Activated CD8-positive, alpha-beta memory T cell treated with anti-CD3 and anti-CD28 coated beads, Interleukin-2, amount 50 U/mL, for 1 hour (primary cell): ENCODE measurements at regions not wholly inside any gene's neighbourhood (a gene's known extent, or its start where the extent isn't known, plus 50 kb on each side); places are given as distances from the start of the nearest gene placed in this dataset.

Source experiments
- DNase-seq: peaks from one replicate; pipeline ENCODE4 v3.0.0-alpha.2; 2020; ENCODE audit errors: extremely low read depth

DNA sequence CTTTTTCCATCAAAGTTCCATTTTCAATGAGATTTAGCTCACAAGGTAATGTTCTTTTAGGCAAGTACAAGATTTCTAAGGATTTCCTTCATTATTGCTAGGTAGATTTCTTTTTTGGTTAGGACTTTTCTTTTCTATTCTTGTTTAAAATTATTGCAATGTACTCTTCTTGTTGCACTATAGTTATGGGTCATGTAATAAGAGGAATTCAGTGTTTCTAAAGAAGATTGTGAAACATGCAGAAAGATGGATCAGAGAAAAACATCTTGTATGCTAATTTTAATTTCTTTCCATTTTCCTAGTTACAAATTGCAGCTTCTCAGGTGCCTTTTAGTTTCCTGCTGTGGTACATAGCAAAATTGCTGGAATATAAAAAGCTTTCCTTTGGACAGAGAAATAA lies 56.1 kb downstream of the BTG1 start:
- DNase-seq = no peak

GRCh38 chr12:92088805-92089204 lies 56.8 kb downstream of the BTG1 start:
- no peak for DNase-seq

DNA sequence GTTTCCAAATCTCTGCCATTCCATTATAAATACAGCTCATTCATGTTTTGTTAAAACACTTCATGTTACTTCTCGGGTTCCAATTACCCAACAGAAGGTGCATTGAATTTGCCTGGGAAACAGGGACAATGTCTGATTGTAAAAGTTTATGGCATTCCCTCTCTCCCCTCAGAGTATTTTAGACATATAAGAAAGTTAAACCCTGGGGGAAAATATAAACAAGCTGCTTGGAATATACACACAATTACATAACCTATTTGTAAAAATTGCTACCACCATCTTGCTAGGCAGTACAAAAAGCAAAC lies 60.0 kb downstream of the BTG1 start:
- DNase-seq = no peak

DNA sequence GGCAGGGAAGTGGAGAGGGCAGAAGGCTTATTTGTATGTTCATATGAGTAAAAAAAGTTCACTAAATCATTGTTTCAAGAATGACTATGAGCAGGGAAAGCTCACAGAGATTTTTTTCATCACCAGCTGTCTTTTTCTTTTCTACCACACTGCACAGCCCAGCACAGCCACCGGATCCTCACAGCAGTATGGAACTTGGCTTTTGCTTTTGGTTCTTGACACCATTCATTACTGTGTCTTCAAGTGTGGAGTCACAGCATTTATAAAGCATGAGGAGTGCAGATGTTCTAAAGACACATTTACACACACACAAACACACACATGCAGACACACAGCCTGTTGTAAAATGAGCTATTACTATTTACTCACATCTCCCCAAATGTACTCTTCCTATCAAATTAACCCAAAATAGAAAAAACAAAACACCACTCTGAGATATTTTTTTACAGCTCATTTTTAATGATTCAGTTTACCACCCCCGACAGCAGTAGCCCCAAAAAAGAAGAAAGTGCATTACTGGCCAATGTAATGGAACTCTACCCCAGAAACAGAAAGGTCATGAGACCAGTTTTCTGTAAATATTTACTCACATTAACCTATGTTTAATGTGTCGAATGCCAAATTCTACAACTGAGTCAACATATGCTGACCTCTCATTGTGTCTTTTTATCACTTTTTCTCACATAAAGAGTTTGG lies 60.5 kb downstream of the BTG1 start:
- no peak for DNase-seq

GRCh38 chr12:92080911-92081285 lies 64.7 kb downstream of the BTG1 start:
- DNase-seq = no peak

DNA sequence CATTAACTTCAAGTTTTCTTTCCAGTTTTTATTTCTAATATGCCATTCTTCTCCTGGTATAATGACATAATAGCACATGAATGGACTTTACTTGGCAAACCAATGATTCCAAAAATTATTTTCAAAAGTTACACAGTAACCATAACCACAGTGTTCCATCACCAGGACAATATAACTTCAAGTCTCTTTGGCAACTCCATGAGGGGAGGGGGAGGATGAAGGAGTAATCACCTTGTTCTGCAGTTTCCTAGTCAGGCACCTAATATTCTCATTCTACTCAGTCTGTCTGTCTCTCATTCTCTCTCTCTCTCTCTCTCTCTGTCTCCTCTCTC lies 66.6 kb downstream of the BTG1 start:
- DNase-seq = no peak

DNA sequence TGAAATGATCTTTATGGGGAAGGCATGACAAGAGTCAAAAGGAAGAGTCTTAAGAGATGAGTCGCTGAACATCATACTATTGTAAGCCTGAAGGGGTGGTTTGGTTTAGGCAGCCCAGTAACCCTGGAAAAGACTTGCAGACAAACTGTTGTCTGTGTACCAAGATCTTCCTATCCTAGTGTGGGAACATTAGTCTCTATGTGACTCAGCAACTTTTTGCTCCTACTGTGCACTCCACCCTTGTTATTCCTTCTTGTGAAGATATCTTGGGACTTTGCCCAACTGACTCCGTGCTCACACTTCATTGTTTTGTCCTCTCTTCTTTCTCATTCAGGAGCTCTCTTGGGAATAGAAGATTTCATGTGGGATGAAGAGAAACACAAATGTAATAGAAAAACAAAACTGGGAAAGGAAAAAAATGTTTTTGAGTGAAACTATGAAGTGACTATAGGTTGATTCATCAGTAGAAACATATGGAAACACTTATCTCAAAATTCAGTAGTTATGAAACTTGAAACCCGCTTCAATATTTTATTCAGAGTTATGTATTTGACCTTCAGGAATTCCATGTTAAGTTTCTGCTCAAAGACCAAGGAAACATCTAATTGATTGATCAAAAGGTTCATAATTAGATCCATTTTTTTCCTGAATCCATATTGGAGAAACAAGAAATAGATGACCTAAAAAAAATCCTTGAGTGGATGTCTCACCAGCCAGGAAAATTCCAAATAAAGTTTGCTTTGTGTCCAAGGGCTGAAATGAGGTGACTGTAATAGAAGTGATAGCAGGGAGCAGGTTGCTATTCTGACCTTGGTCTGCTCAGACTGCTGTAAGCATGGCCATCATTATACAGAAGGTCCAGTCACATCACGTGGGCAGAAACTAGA lies 67.2 kb downstream of the BTG1 start:
- DNase-seq = no peak

GRCh38 chr12:92077530-92077929 lies 68.1 kb downstream of the BTG1 start:
- no peak for DNase-seq

GRCh38 chr12:92076101-92076500 lies 69.5 kb downstream of the BTG1 start:
- no peak for DNase-seq

DNA sequence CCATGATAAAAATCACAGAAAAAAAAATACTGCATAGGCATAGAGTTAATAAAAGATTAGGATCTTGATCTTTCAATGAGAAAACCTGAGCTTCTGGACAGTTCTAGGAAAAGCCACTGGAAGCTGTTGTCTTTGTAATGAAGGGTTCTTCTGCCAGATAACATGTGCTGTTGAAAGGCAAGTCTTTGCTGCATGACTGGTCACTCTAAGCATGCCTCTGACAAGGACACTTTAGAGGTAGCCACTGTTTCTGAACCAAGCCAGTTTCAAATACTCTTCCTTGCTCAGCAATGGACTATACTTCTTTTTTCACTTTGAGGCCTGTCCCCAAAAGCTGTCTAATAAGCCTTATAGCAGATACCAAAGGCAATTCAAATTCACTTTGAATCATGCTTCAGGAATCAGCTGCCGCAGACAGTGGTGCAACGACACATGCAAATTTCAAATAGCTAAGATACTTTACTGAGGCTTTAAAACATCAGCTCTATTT lies 70.2 kb downstream of the BTG1 start:
- no peak for DNase-seq

DNA sequence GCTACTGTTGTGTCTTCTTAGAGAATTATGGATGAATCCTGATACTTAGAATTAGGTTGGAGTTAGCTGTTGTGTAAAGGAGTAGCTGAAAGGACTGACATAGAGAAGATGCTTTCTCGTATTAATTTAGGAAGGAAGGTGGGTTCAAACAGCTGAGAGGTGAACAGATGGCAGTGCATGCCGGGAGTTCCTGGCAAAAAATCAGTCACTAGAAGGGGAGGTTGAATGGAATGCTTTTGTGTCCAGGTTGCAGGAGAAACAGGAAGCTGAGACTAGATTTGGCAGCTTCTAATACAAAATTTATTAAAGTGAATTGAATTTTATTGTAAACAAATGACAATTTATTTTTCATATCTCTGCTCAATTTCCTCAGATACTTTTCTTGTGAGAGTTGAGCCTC lies 70.8 kb downstream of the BTG1 start:
- DNase-seq = no peak

DNA sequence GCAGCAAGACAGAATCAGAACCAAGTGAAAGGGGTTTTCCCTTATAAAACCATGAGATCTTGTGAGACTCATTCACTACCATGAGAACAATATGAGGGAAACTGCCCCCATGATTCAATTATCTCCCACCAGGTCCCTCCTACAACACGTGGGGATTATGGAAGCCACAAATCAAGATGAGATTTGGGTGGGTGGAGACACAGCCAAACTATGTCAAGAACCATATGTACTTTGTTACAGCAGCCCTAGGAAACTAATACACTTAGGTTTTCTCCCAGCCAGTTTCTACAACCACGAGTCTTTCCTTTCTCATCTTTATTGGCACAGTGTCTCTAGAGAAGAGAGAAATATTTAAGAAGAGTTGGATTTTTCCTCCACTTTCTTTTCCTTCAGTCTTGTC lies 72.6 kb downstream of the BTG1 start:
- no peak for DNase-seq

DNA sequence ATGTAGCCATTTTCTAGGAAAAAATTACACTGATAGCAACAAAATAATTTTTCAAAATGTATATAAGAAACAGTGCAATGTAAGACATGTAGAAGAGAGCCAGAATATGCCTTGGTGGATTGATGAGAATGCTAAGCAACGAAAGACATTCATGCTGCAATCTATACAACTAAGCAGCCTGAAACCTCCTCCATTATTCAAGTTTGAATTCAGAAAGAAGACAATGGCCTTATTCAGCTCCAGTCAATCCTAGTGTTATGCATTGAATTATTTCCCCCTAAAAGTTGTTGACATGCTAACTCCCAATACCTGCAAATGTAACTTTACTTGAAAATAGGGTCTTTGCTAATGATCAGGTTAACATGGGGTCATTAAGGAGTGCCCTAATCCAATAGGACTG lies 73.5 kb downstream of the BTG1 start:
- no peak for DNase-seq

GRCh38 chr12:92070864-92071445 lies 74.7 kb downstream of the BTG1 start:
- DNase-seq = no peak

GRCh38 chr12:92070054-92070863 lies 75.4 kb downstream of the BTG1 start:
- no peak for DNase-seq

DNA sequence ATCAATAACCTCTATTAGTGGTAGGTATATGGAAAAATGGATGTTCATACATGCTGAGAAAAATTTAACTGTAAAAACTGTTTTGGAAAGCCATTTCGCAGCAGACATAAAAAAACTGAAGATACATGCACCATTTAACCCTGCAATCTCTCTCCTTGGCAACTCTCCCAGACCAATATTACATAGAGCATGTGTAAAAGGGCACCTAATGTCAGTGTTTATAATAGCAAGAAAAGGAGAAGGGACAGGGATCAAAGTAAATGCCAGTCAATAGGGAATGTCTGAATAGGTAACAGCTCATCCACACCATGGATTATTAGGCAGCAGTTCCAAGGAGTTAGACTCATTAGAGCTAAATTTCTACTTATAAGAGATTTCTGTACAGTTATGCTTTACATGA lies 77.2 kb downstream of the BTG1 start:
- no peak for DNase-seq

- no peak for DNase-seq
These were observed 80.0 kb downstream of the BTG1 start for GRCh38 chr12:92065639-92066038.

GRCh38 chr12:92065018-92065499 lies 80.6 kb downstream of the BTG1 start:
- DNase-seq = no peak

GRCh38 chr12:92064422-92064821 lies 81.2 kb downstream of the BTG1 start:
- no peak for DNase-seq

DNA sequence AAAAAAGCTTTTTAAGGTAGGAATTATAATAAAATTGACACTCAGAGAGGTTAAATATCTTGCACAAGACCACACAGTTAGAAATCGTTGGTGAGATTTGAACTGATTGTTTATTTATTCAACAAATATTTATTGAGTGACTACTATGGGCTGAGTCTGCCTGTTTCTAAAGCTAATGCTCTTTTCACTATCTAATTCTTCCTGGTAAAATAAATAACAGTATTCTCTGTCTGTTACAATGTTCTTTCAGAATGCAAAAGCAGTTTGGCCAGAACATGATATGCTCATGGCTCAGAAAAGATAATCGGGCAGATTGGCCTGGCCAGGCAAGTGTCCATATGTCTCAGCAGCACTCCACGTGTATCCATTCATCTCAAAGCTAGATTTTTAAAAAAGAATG lies 82.0 kb downstream of the BTG1 start:
- no peak for DNase-seq

DNA sequence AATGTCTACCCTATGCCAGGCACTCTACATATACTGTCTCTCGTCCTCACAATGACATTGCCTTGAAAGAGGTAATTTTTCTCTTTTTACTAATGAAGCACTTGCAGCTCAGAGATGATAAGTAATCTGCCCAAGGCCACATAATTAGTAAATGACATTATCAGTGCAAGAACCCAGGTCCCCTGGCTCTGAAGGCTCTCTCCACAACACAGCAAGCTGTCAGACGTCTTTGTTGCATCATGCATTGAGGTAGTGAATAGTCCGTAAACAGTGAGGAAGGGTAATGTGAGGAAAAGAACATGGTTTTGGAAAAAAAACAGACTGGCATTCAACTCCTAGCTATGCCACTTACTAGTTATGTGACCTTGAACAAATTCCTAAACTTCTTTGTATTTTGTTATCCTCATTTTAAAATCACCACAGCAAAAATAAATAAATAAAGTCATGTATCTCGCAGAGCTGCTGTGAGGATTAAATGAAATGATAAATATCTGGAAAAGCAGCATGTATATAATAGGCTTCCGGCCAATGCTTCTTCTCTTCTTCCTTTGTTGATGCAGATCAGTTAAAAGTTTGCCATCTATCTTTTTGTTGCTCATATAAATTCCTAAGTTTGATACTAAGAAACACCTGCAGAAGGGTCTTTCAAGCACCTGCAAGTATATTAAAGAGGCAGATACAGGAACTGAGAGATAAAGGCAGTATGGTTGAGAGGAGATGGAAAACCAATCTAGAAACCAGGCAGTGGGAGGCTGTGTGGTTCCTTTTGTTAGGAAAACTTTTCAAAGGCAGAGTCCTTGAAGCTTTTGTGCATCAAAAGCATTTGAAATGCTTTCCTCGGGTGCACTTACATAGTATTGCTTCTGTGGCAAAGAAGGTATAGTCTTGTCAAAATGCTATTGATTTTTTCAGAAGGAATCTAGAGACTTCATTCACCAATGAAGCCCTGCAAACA lies 82.8 kb downstream of the BTG1 start:
- no peak for DNase-seq
